Fibroblast of skin of abdomen (primary cell): ENCODE measurements at regions not wholly inside any gene's neighbourhood (a gene's known extent, or its start where the extent isn't known, plus 50 kb on each side); places are given as distances from the start of the nearest gene placed in this dataset.
A peak's percentile ranks its signal among the peaks of the same experiment; 100 is the strongest.
"Not testable (repeated sequence)": the region's sequence is repeated elsewhere in the genome, so short reads cannot be mapped to it uniquely, and the experiment has no call there.

Experiments used
- DNase-seq: peaks from one replicate; pipeline ENCODE4 v3.0.0-alpha.2; 2013

DNA sequence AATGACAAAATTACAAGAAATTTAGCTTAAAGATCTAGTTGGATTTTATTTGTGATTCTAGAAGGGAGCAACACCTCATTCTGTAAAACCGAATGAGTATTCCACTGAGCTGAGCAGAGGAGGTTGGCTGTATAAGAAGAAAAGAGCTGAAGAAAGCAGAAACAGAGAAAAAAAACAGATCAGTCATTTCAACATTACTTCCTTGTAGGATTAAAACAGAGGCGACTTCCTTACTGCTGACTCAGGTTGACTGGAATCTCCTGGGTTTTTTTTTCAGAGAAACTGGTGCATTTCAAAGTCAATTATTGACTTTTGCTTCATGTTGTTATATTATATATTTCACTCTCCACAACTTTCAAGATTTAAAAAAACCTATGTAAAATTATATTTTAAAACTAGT is 368.1 kb upstream of the UBE2E2 start:
- no peak for DNase-seq

DNA sequence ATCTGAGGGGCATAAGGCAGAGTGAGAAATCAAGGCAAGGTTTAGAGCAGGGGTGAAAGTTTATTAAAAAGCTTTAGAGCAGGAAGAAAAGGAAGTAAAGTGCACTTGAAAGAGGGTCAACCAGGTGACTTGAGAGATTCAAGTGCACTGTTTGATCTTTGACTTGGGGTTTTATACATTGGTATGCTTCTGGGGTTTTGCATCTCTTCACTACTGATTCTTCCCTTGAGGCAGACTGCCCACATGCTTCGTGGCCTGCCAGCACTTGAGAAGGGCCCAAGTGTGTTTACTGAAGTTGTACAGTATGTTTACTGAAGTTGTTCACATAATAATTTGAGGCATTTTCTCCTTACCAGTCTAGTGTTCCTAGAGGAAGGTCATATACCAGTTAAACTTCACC is 367.0 kb upstream of the UBE2E2 start:
- DNase-seq, result no peak

DNA sequence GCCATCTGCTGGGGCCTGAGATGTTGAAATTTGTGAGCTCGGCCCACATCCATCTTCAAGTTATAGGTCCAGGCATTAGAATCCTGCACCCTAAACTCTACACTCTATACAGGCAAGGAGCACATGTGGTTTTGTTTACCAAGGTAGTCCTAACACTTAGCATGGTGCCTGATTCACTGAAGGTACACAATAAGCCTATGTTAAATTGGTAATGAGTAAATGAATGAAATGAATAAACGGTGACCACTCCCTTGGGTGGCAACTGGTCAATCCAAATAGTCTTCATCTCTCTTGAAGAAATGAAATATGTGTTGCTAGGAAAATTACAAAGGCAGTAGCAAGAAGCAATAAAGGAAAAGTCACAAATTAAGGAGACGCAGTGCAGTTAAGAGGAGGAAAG is 359.3 kb upstream of the UBE2E2 start:
- DNase-seq, result no peak

DNA sequence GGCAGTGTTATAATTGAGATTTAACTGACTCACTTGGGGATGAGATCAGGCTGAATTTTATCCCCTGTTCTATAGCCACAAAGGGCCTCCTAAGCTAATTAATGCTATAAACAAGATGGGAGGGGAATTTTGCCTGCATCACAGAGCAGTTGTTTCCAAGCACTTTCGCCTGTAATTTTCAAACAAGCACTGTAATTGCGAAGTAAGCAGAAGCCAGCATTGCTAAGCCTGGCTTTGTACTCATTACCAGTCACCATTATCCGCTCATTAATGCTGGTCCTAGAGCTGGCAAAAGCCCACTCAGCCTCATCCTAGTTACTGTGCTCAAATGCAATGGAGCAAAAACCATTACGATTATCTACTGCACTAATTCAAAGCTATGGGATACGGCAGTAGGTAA is 356.6 kb upstream of the UBE2E2 start:
- no peak for DNase-seq

DNA sequence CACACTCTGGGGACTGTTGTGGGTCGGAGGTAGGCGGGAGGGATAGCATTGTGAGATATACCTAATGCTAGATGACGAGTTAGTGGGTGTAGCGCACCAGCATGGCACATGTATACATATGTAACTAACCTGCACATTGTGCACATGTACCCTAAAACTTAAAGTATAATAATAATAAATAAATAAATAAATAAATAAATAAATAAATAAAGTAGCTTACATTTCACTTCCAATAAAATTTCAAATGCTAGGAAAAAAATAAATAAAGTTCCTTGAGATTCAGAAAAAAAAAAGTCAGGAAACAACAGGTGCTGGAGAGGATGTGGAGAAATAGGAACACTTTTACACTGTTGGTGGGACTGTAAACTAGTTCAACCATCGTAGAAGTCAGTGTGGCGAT is 353.5 kb upstream of the UBE2E2 start:
- not testable (repeated sequence) for DNase-seq

DNA sequence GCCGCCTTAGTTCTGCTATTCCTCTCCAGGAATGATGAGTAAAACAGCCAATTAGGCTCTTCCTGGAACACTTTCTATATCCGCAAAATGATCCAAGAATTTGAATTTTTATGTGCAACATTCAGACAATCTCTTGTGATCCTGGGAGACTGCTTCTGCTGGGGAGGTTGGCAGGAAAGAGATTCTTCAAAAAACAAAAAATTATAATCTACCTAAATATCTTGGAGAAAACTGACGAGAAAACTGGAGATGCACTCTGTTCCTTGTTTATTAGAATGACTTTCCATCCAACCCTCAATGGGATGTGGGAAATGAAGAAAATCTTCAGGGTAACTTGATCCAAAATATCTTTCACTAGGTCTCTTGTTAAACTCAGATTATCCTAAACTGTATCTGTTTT is 346.3 kb upstream of the UBE2E2 start:
- no peak for DNase-seq

DNA sequence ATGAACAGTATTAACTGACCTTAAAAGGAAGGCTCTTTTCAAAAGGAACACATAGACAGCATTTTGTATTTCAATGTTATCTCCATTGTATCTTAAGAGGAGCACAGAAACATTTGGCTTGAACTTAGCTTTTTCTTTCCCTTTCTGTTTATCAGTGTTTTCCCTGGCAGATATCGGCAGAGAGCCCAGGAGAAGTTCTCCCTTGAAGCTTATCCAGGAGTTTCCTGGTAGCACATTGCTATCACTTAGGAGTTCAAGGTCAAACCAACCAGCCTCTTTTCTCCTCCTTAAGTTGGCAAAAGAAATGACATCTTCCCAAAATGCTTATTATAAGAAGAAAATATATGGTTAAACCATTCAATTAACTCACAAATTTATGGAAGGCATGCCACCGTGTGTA is 344.6 kb upstream of the UBE2E2 start:
- DNase-seq, result no peak

DNA sequence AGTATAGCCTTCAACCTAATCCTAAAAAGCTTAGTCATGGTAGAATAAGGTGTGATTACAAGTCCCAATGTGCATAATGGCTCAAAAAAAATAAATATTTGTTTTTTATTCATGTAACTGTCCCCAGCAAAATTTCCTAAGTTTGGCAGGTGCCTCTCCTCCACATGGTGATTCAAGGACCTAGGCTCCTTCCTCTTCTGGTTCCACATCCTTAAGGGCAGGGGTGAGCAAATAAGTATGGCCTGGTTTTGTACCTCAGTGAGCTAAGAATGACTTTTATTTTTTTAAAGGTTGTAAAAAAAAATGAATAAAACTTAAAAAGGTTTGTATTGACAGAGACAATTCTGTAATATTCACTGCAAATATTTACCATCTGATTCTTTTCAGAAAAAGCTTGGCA is 343.5 kb upstream of the UBE2E2 start:
- DNase-seq, result no peak

DNA sequence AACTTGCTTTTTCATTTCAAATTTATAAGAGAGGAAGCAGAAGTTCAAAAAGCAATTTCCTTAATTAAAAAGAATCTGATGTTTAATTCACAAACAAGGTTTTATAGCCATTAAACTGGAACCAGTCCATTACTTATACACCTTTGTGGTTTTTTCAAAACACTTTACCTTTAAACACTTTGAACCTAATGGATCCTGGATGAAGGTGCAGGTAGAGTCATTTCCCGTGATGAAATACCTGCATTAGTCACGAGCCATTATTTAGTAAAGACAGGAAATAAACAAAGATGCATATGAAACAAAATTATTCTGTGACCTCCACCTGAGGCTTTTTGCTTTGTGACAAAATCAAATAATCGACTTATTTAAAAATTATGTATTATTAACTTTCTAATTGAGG is 341.7 kb upstream of the UBE2E2 start:
- no peak for DNase-seq

DNA sequence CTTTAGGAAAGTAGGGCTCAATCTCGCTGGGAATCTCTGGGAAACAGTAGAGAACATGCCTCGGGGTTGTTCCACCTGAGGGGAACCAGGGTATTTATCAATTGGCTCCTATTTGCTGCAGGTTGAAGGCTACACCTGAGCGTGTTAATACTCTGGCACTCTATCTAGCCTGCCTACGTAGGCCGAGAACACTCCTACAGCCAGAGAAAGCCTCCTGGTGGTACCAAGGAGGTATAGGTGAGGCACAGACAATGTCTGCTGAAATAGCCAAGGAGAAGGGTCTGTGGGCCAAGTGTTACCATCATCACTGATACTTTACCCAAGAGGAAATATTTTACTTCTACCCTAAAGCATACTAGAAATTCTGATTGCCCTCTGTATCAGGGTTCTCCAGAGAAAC is 341.0 kb upstream of the UBE2E2 start:
- DNase-seq, result no peak

DNA sequence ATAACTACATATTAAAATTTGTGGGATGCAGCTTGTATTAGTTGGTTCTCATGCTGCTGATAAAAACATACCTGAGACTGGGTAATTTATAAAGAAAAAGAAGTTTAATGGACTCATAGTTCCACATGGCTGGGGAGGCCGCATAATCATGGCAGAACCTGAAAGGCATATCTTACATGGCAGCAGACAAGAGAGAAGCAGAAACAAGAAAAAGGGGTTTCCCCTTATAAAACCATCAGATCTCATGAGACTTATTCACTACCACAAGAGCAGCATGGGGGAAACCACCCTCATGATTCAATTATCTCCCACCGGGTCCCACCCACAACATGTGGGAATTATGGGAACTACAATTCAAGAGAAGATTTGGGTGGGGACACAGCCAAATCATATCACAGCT is 320.3 kb upstream of the UBE2E2 start:
- DNase-seq, result not testable (repeated sequence)

DNA sequence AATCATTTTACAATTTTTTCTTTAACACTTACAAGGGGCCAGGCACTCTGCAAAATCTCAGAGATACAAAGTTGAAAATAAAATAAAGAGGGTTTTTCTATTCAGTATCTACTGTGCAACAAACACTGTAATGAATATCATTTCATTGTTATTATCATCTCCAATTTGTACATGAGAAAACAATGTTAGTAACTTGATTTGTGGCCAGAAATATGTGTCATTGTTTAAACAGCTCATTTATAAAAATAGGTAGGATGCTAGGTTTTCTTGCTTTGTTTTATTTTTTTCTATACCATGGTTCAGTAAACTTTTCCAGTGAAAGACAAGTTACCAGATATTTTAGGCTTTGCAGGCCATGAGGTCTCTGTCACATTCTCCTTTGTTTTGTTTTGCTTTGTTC is 318.1 kb upstream of the UBE2E2 start:
- no peak for DNase-seq

DNA sequence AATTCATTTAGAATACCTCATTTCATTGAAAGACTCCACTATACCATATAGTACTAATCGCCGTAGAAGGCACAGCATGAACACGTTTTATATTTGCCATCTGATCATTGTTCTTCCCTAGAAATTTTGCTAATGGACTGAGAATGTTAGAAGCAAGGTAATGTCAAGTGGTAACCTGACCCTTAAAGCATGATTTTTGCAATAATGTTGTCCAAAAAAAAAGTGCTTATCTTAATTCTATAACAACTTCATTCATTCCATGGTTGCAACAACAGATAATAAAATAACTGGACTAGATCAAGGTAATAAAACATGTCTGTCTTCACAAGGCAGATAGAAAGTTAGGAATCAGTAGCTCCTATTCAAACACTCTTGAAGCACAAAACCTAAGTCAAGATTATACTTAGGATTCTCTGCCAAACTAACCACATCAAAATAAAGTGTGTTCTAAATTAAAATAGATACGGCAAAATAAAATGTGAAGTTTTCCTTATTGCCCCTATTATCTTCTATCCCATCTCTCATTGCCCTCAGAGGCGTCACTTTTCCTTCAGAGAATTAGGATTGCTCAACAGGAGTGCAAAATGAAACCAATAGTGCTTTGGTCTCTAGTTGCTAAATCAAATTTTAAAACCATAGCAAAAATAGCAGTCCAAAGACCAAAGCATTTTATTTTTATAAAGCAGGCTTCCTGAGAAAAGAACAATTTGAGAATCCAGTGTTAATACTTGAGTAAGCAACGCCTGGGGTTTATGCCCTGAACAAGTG is 317.4 kb upstream of the UBE2E2 start:
- no peak for DNase-seq

DNA sequence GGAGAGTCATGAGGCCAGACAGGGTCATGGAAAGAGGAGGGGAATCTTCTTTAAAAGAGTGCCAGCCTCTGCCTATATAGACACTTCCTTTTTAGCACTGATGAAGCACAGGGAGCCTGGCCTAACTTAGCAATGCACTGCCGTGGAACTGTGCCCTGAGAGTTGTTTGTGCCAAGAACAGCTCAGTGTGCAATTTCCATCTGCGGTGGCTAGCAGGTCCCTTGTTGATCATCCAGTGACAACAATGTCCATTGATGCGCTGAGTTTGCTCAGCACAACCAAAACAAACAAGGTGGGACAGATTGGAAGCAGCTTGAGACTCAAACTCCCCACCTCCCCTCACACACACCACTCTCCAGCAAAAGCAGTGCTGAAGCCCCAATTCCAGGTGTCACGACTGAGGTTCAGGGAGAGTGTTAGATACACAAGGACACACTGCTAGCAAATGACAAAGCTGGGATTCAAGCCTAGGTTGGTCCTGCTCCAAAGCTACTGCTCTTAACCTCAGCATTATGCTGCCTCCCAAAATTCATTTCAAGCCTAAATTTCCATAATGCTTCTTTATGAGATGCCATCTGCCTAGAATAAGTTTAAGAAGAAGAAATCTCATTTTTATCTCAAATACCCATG is 316.6 kb upstream of the UBE2E2 start:
- no peak for DNase-seq

DNA sequence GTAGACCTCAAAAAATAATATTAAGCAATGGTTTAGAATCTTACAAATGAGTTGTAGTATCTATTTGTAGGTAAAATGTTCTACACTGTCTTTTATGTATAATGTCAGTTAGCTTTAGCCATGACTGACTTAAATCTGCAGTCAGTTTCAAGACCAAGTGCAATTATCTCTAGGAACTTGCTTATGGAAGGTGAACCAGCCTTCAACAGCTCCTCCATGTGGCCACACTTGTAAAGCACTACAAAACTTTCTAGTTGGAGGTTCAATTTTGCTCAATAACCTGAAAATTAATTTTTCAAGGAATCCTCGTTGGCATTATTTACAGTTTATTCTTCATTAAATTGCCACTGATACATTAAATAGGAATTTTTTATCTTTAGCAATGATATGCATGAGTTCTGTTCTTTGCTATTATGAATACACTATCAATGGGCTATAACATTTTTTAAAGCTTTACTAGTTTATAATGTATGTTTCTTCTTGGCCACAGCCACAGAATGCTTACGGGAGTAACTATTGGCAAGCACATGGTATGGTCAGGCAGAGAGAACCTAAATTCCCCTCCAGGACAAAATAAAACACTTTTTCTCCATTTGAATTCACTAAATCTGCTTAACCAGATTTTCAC is 315.3 kb upstream of the UBE2E2 start:
- peak; percentile 13 for DNase-seq

DNA sequence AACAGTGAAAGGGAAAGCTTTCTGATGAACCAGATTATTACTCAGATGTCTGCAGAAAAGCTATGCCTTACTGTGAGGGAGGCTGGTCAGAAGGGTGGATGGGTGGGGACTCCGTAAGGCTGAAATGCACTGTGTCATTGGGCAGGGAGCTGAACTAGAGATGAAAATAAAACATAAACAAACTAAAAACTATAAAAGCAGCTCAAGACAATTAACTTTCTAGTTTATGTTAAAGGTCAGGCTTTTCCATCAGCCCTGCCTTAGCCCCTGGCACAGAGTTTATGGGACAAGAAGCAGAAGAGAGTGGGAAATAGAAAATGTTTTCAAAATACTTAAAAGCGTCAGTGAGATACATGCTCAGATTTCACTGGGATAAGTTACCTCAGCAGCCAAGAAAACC is 310.0 kb upstream of the UBE2E2 start:
- no peak for DNase-seq

DNA sequence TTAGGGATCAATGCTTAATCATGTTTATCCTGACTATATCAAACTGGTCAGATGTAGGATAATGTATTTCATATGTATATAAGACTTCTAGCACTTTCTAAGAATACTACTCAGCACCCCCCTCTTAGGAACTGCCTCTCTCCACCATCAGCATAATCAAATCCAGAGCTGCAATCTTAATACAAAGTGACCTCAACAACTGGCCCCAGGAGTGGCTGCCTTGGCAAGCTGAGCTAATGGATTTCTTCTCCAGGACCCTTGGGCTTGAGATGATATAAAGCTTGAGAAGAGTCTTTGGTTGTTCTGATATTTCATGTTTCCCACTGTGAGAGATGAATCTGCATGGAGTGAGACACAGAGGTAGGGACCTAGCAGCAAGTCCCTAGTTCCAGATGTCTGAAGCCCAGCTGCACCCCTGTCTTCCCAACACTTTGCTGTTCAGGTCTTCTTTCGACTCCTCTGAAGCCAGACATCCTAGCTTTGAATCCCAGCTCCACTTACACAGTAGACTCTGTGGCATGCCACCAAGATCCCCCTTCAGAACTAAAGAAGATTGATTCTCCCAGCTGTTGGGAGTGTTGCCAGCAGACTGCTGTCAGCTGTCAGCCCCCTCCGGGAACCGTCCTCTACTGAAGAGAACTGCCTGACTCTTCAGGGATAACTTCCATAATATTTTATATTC is 309.3 kb upstream of the UBE2E2 start:
- no peak for DNase-seq

DNA sequence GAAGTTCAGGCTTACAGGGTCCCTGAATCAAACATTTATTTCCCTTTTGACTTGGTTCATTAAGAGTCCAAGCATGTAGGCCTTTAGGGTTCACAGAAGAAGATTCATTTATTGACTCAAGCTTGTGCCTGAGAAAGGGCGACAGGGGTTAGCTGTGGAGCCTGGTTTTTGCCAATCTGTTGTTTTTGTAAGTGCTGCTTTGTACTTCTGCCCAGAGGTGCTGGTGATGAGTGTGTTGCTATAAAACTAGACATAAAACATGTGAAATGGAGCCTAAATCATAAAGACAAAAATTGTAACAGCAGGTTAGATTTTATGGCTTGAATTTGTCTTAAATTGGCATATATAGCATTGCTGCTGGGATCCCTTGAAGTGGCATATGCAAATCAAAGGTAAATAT is 308.3 kb upstream of the UBE2E2 start:
- DNase-seq, result no peak

DNA sequence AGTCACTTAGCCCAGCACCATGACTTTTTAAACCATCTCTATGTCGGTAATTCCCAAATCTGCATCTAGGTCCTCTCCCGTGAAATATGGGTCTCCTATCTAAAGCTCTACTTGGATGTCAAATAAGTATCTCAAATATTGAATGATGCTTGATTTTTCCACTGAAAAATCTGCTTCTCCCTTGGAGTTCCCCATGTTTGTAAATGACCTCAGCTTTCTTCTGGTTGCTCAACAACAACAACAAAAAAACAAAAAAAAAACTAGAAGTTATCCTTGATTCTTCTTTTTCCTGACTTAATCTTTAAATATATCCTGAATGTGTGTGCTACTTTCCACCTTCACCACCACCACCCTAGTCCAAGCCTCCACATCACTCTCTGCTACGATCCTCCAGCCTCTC is 307.5 kb upstream of the UBE2E2 start:
- DNase-seq, result no peak

DNA sequence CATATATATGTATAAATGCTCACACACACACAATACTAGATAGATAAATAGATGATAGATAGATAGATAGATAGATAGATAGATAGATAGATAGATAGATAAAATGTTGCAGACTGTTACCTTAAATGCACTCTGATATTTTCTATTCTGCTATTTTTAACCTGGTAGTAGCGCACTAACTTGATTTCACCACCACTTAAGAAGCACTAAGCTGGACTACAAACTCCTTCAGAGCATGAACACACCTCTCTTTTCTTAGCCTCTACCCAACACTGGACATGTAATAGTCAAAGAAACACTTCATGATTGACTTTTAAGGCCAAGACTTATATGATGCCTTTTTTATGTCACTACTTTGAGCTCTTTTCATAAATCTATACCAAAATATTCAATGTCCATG is 304.6 kb upstream of the UBE2E2 start:
- no peak for DNase-seq

DNA sequence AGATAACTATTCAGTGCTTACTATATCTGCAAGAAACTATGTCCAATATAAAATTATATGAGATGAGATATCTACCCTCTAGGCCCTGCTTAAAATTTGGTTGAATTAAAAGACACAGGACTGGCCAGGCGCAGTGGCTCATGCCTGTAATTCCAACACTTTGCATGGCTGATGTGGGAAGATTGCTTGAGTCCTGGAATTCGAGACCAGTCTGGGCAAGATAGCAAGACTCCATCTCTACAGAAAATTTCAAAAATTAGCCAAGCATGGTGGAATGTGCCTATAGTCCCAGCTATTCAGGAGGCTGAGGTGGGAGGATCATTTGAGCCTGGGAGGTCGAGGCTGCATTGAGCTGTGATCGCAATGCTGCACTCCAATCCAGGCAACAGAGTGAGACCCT is 303.7 kb upstream of the UBE2E2 start:
- no peak for DNase-seq

DNA sequence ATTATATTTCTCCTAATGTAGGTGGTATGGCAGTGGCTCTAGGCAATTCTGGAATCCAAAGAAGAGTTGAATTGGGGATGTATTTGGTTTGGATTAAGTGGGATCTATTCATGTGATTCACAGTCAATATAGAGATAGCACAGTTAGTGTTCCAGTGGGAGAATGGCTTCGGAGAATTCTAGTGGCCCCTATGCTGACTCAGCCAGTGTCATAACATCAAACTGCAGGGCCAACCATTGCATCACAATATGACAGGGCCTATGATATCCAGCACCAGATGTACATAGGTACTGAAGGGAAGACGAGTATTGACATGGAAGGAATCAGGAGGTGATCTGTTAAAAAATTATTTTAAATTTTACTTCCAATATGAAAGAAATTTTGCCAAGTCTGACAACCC is 302.8 kb upstream of the UBE2E2 start:
- DNase-seq, result no peak

DNA sequence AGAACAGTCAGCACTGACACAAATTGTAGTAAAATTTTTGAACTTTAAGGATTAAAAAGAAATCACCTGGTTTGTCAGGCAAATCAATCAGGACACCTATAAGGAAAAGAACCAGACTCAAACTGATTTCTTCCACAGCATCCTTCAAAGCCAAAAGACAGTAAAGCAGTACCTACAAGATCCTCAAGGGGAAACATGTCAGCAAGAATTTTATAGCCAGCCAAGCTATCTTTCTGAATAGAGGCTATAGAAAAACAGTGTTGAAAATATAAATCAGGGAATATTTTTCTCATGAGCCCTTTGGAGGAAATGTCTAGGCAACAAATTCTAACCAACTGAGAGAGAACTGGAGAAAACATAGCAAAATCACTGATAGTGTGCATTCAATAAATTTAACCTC is 301.4 kb upstream of the UBE2E2 start:
- DNase-seq, result no peak
